ENCODE measurements at regions not wholly inside any gene's neighbourhood (a gene's known extent, or its start where the extent isn't known, plus 50 kb on each side); places are given as distances from the start of the nearest gene placed in this dataset.

- Histone ChIP-seq H3K4me1 (ENCODE audit: control insufficient read depth, extremely low read depth, insufficient read depth, low read length) (peaks cover 21% of the 10 kb centered on the region), H4K20me1 (ENCODE audit: control insufficient read depth, extremely low read depth, insufficient read depth, low read length) (no peaks in the 10 kb centered on the region), H3K36me3 (ENCODE audit: control insufficient read depth in 2 of 2, extremely low read depth in 1 of 2, insufficient read depth in 2 of 2, low read length in 2 of 2) (no peaks in the 10 kb centered on the region), H3K4me2 (ENCODE audit: control insufficient read depth, extremely low read depth, insufficient read depth, low read depth, low read length) (no peak overlapping the region), H3K79me2 (ENCODE audit: control insufficient read depth, insufficient read depth, low read length) (no peaks in the 10 kb centered on the region), H3K9me1 (ENCODE audit: control insufficient read depth, extremely low read depth, insufficient read depth, low read length) (no peaks in the 10 kb centered on the region), H2AFZ (ENCODE audit: control insufficient read depth, low read length) (no peak overlapping the region), H3K9me3 (ENCODE audit: control insufficient read depth, low read depth, low read length) (no peaks in the 10 kb centered on the region), H3K27ac (ENCODE audit: control insufficient read depth, insufficient read depth, low read length) (no peak overlapping the region), H3K9ac (ENCODE audit: control insufficient read depth, extremely low read depth, insufficient read depth, low read length) (no peak overlapping the region), H3K4me3 (ENCODE audit: control insufficient read depth in 2 of 3, extremely low read depth in 1 of 3, insufficient read depth in 2 of 3, low read depth in 1 of 3, low read length in 3 of 3) (no peak overlapping the region), H3K27me3 (ENCODE audit: control insufficient read depth, extremely low read depth, insufficient read depth, low read length) (no peaks in the 10 kb centered on the region)
- dilution Hi-C loops (cut with MboI; ENCODE audit: extremely low pct_ligation_motif_present, low sequenced_read_pairs) = no loop called here
- TF ChIP-seq CTCF (optimal IDR thresholded peaks at IDR 0.05 in 1 of 3, IDR thresholded peaks at IDR 0.05 in 1 of 3, conservative IDR thresholded peaks at IDR 0.05 in 1 of 3; ENCODE audit: extremely low read depth in 1 of 3, insufficient read depth in 2 of 3, low read length in 3 of 3) (no peak), EZH2 (IDR thresholded peaks at IDR 0.05; ENCODE audit: low read length) (no peak)
- FAIRE-seq (no peak), DNase-seq (ENCODE audit: low read depth, low spot score) (no peak)
Measured at GRCh38 chr1:58862728-58863385, 79.0 kb upstream of the JUN start.

GRCh38 chr1:58864654-58865053, 80.8 kb upstream of the JUN start:
- Histone ChIP-seq H3K9me1 (ENCODE audit: control insufficient read depth, extremely low read depth, insufficient read depth, low read length) (no peaks in the 10 kb centered on the region), H2AFZ (ENCODE audit: control insufficient read depth, low read length) (no peak overlapping the region), H3K36me3 (ENCODE audit: control insufficient read depth in 2 of 2, extremely low read depth in 1 of 2, insufficient read depth in 2 of 2, low read length in 2 of 2) (no peaks in the 10 kb centered on the region), H3K79me2 (ENCODE audit: control insufficient read depth, insufficient read depth, low read length) (no peaks in the 10 kb centered on the region), H4K20me1 (ENCODE audit: control insufficient read depth, extremely low read depth, insufficient read depth, low read length) (no peaks in the 10 kb centered on the region), H3K27ac (ENCODE audit: control insufficient read depth, insufficient read depth, low read length) (no peak overlapping the region), H3K4me1 (ENCODE audit: control insufficient read depth, extremely low read depth, insufficient read depth, low read length) (peaks cover 21% of the 10 kb centered on the region), H3K9me3 (ENCODE audit: control insufficient read depth, low read depth, low read length) (no peaks in the 10 kb centered on the region), H3K4me2 (ENCODE audit: control insufficient read depth, extremely low read depth, insufficient read depth, low read depth, low read length) (no peak overlapping the region), H3K9ac (ENCODE audit: control insufficient read depth, extremely low read depth, insufficient read depth, low read length) (no peak overlapping the region), H3K4me3 (ENCODE audit: control insufficient read depth in 2 of 3, extremely low read depth in 1 of 3, insufficient read depth in 2 of 3, low read depth in 1 of 3, low read length in 3 of 3) (no peak overlapping the region), H3K27me3 (ENCODE audit: control insufficient read depth, extremely low read depth, insufficient read depth, low read length) (no peaks in the 10 kb centered on the region)
- TF ChIP-seq EZH2 (IDR thresholded peaks at IDR 0.05; ENCODE audit: low read length) = no peak
- no peak for TF ChIP-seq CTCF (optimal IDR thresholded peaks at IDR 0.05 in 1 of 3, IDR thresholded peaks at IDR 0.05 in 1 of 3, conservative IDR thresholded peaks at IDR 0.05 in 1 of 3; ENCODE audit: extremely low read depth in 1 of 3, insufficient read depth in 2 of 3, low read length in 3 of 3)
- DNase-seq (ENCODE audit: low read depth, low spot score) = no peak
- no peak for FAIRE-seq
- dilution Hi-C loops (cut with MboI; ENCODE audit: extremely low pct_ligation_motif_present, low sequenced_read_pairs) = no loop called here
